ENCODE measurements at regions not wholly inside any gene's neighbourhood (a gene's known extent, or its start where the extent isn't known, plus 50 kb on each side); places are given as distances from the start of the nearest gene placed in this dataset.

- POLR2A ChIA-PET: no interaction called here
- CTCF ChIA-PET: interaction anchor here (1.3 kb wide), 1 partner anchor 10 kb away, joined by 4 read pairs; no protein-coding TSS in a partner anchor
- Histone ChIP-seq H3K4me1 (0 out of 3 replicates have a peak, but pooled peaks cover 5% of the 10 kb centered on the region), H3K4me3 (no peak overlapping the region), H3K9me3 (no peaks in the 10 kb centered on the region), H3K27ac (no peak overlapping the region), H3K4me2 (no peak overlapping the region)
- DNase-seq (ENCODE audit: low read depth in 1 of 2, low spot score in 1 of 2) (no peak), ATAC-seq (no peak), FAIRE-seq (no peak)
- WGBS (ENCODE audit: missing lambda C conversion rate): 59% methylated on average over 1 of the region's 1 CpG
- TF ChIP-seq RFX5 (IDR thresholded peaks at IDR 0.05): no peak
- TF ChIP-seq ESRRA (IDR thresholded peaks at IDR 0.05; ENCODE audit: borderline replicate concordance, low read length): no peak
These were observed 246.9 kb upstream of the PTGER4 start for GRCh38 chr5:40432836-40433235.

DNA sequence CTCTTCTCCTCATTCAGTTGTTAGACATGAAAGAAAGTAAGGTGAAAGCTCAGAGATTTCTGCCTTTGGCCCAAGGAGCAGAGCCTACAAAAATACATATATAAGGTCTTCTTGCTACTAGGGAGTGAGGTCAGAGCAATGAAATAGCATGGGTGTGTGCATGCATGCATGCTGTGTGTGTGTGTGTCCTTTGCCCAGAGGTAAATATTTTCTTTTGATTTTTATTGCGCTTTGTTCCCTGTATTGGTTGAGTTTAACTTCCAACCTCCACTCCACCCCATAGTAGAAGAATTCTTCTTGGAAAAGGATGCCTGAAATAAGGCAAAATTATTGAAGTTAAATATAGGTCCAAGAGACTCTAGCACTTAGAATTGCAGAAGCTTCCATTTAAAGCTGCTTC is 248.0 kb upstream of the PTGER4 start:
- 61% methylated on average over 1 of the region's 1 CpG for WGBS (ENCODE audit: missing lambda C conversion rate)
- no peak overlapping the region for H3K4me2 ChIP-seq
- H3K4me3 ChIP-seq: no peak overlapping the region
- CTCF ChIA-PET: interaction anchor here (1.1 to 1.3 kb wide), 2 partner anchors 9 to 24 kb away, joined by 3 to 4 read pairs; no protein-coding TSS in a partner anchor
- H3K27ac ChIP-seq: no peak overlapping the region
- DNase-seq (ENCODE audit: low read depth in 1 of 2, low spot score in 1 of 2) (no peak), FAIRE-seq (no peak), ATAC-seq (no peak)
- TF ChIP-seq NPAS2 (CRISPR knock-in tag; IDR thresholded peaks at IDR 0.05; ENCODE audit: borderline replicate concordance) (no peak), TFCP2L1 (CRISPR knock-in tag; IDR thresholded peaks at IDR 0.05) (no peak), BHLHE40 (IDR thresholded peaks at IDR 0.05; ENCODE audit: low read depth, low read length) (no peak), EP300 (IDR thresholded peaks at IDR 0.05) (no peak), HOXB13 (CRISPR knock-in tag; IDR thresholded peaks at IDR 0.05; ENCODE audit: low read depth) (no peak), MYC (IDR thresholded peaks at IDR 0.05; ENCODE audit: borderline replicate concordance, low read length) (no peak), POLR2AphosphoS2 (conservative IDR thresholded peaks at IDR 0.05; ENCODE audit: low read length) (no peak), E2F6 (IDR thresholded peaks at IDR 0.05; ENCODE audit: borderline replicate concordance, low read depth) (no peak)
- TF ChIP-seq, protein P1, sequence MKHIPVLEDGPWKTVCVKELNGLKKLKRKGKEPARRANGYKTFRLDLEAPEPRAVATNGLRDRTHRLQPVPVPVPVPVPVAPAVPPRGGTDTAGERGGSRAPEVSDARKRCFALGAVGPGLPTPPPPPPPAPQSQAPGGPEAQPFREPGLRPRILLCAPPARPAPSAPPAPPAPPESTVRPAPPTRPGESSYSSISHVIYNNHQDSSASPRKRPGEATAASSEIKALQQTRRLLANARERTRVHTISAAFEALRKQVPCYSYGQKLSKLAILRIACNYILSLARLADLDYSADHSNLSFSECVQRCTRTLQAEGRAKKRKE (CRISPR knock-in tag; IDR thresholded peaks at IDR 0.05; ENCODE audit: low read depth): no peak
- no peaks in the 10 kb centered on the region for H3K4me1 ChIP-seq
- POLR2A ChIA-PET: no interaction called here
- no peaks in the 10 kb centered on the region for H3K9me3 ChIP-seq

DNA sequence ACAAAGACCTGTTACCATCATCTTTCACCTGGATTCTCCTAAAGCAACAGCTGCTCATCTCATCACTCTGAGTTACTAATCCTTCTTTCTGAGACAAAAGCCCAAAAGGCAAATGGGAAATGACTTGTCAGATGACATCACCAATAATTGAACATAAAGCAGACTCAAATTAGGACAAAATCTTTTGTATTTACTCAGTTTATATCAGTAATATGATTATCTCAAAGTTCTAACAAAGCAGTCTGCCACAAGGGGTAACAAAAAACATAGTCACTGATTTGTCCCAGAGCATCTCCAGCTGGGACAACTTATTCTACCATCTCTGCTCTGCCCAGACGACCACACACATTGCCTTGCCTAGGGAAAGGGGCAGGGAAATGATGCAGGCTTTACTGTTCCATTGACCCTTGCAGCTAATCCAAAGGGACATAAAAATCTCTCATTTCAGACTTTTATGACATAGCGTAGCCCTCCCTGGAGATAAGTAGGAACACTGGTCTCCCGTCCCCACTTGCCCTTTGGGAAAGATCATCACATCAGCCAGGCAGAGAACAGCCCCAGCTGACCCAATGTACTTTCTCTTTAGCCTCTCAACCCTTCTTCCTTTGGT is 249.5 kb upstream of the PTGER4 start:
- ChIA-PET CTCF (no interaction called here), POLR2A (no interaction called here)
- H3K4me3 ChIP-seq: no peak overlapping the region
- H3K27ac ChIP-seq: no peak overlapping the region
- H3K4me2 ChIP-seq: no peak overlapping the region
- no peak for ATAC-seq
- DNase-seq (ENCODE audit: low read depth in 1 of 2, low spot score in 1 of 2): no peak
- H3K4me1 ChIP-seq: no peaks in the 10 kb centered on the region
- no peak for FAIRE-seq
- no peaks in the 10 kb centered on the region for H3K9me3 ChIP-seq
- 43% methylated on average over 3 of the region's 3 CpGs for WGBS (ENCODE audit: missing lambda C conversion rate)
- TF ChIP-seq, protein P2, sequence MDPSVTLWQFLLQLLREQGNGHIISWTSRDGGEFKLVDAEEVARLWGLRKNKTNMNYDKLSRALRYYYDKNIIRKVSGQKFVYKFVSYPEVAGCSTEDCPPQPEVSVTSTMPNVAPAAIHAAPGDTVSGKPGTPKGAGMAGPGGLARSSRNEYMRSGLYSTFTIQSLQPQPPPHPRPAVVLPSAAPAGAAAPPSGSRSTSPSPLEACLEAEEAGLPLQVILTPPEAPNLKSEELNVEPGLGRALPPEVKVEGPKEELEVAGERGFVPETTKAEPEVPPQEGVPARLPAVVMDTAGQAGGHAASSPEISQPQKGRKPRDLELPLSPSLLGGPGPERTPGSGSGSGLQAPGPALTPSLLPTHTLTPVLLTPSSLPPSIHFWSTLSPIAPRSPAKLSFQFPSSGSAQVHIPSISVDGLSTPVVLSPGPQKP (IDR thresholded peaks at IDR 0.05; ENCODE audit: low read depth, low read length): no peak
- TF ChIP-seq, protein P3, sequence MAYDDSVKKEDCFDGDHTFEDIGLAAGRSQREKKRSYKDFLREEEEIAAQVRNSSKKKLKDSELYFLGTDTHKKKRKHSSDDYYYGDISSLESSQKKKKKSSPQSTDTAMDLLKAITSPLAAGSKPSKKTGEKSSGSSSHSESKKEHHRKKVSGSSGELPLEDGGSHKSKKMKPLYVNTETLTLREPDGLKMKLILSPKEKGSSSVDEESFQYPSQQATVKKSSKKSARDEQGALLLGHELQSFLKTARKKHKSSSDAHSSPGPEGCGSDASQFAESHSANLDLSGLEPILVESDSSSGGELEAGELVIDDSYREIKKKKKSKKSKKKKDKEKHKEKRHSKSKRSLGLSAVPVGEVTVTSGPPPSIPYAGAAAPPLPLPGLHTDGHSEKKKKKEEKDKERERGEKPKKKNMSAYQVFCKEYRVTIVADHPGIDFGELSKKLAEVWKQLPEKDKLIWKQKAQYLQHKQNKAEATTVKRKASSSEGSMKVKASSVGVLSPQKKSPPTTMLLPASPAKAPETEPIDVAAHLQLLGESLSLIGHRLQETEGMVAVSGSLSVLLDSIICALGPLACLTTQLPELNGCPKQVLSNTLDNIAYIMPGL (CRISPR knock-in tag; IDR thresholded peaks at IDR 0.05; ENCODE audit: borderline replicate concordance): no peak
- TF ChIP-seq PHF8 (IDR thresholded peaks at IDR 0.05; ENCODE audit: borderline replicate concordance, low read depth) (no peak), JUN (IDR thresholded peaks at IDR 0.05) (no peak), RAD21 (conservative IDR thresholded peaks at IDR 0.05 in 1 of 2, IDR thresholded peaks at IDR 0.05 in 1 of 2) (no peak), EHF (CRISPR knock-in tag; IDR thresholded peaks at IDR 0.05) (no peak), ESRRA (IDR thresholded peaks at IDR 0.05; ENCODE audit: borderline replicate concordance, low read length) (no peak), REST (IDR thresholded peaks at IDR 0.05) (no peak), HDAC2 (IDR thresholded peaks at IDR 0.05) (no peak), USF2 (IDR thresholded peaks at IDR 0.05) (no peak), ZSCAN20 (CRISPR knock-in tag; IDR thresholded peaks at IDR 0.05) (no peak)
- TF ChIP-seq, protein P4, sequence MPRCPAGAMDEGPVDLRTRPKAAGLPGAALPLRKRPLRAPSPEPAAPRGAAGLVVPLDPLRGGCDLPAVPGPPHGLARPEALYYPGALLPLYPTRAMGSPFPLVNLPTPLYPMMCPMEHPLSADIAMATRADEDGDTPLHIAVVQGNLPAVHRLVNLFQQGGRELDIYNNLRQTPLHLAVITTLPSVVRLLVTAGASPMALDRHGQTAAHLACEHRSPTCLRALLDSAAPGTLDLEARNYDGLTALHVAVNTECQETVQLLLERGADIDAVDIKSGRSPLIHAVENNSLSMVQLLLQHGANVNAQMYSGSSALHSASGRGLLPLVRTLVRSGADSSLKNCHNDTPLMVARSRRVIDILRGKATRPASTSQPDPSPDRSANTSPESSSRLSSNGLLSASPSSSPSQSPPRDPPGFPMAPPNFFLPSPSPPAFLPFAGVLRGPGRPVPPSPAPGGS (IDR thresholded peaks at IDR 0.05): no peak
